ENCODE measurements at regions not wholly inside any gene's neighbourhood (a gene's known extent, or its start where the extent isn't known, plus 50 kb on each side); places are given as distances from the start of the nearest gene placed in this dataset.

GRCh38 chr7:145860809-145861208 is 255.8 kb upstream of the CNTNAP2 start:
- ChIA-PET CTCF (no interaction called here), POLR2A (no interaction called here)
- H3K9ac ChIP-seq (replicated peaks; ENCODE audit: extremely low read depth, insufficient read depth, low read length), result no peak overlapping the region
- FAIRE-seq (no peak), DNase-seq (ENCODE audit: low read depth, low spot score) (no peak)
- H3K79me2 ChIP-seq (ENCODE audit: control insufficient read depth, insufficient read depth, low read length), result no peaks in the 10 kb centered on the region
- H3K9me1 ChIP-seq (replicated peaks; ENCODE audit: control insufficient read depth, extremely low read depth, insufficient read depth, low read length), result no peaks in the 10 kb centered on the region
- BruUV-seq (replicated peaks), result no TSS peak
- H3K4me3 ChIP-seq (replicated peaks in 1 of 3; ENCODE audit: insufficient read depth in 1 of 3, low read depth in 1 of 3, low read length in 3 of 3), result no peak overlapping the region
- H3K27ac ChIP-seq (ENCODE audit: insufficient read depth, low read depth, low read length), result no peak overlapping the region
- H3K4me1 ChIP-seq (ENCODE audit: control insufficient read depth, extremely low read depth, insufficient read depth, low read length), result no peaks in the 10 kb centered on the region
- H3K36me3 ChIP-seq (ENCODE audit: control insufficient read depth in 2 of 2, extremely low read depth in 1 of 2, insufficient read depth in 2 of 2, low read length in 2 of 2), result no peaks in the 10 kb centered on the region
- H4K20me1 ChIP-seq (replicated peaks; ENCODE audit: control insufficient read depth, extremely low read depth, insufficient read depth, low read length), result no peaks in the 10 kb centered on the region
- intact Hi-C loops (cut with micrococcal nuclease) (no loop called here), dilution Hi-C loops (cut with MboI; ENCODE audit: extremely low pct_ligation_motif_present, low sequenced_read_pairs) (no loop called here)
- no peak overlapping the region for H2AFZ ChIP-seq (ENCODE audit: low read depth, low read length)
- H3K27me3 ChIP-seq (ENCODE audit: control insufficient read depth in 2 of 2, insufficient read depth in 2 of 2, low read length in 2 of 2), result no peaks in the 10 kb centered on the region
- TF ChIP-seq MAX (IDR thresholded peaks at IDR 0.05; ENCODE audit: insufficient read depth, insufficient read length) (no peak), MYC (IDR thresholded peaks at IDR 0.05; ENCODE audit: low read depth, low read length) (no peak), JUN (IDR thresholded peaks at IDR 0.05; ENCODE audit: borderline replicate concordance, insufficient read depth, insufficient read length, low read depth) (no peak), GATA2 (IDR thresholded peaks at IDR 0.05; ENCODE audit: insufficient read depth, insufficient read length, low read depth, low read length) (no peak), CTCF (IDR thresholded peaks at IDR 0.05; ENCODE audit: extremely low read depth in 1 of 2, insufficient read depth in 1 of 2, low read depth in 1 of 2, low read length in 2 of 2) (no peak), EZH2 (IDR thresholded peaks at IDR 0.05; ENCODE audit: borderline replicate concordance, low read depth, low read length, severe bottlenecking) (no peak), POLR2AphosphoS5 (IDR thresholded peaks at IDR 0.05; ENCODE audit: insufficient read depth, low read depth, low read length) (no peak), FOS (IDR thresholded peaks at IDR 0.05; ENCODE audit: borderline replicate concordance, insufficient read depth, low read length) (no peak), POLR2A (IDR thresholded peaks at IDR 0.05; ENCODE audit: low read depth, low read length) (no peak)
- H3K4me2 ChIP-seq (ENCODE audit: insufficient read depth, low read length), result no peak overlapping the region
- no peaks in the 10 kb centered on the region for H3K9me3 ChIP-seq (replicated peaks; ENCODE audit: control insufficient read depth, insufficient read depth, low read length)

Data from endothelial cell of umbilical vein (primary cell).